ENCODE measurements at regions not wholly inside any gene's neighbourhood (a gene's known extent, or its start where the extent isn't known, plus 50 kb on each side); places are given as distances from the start of the nearest gene placed in this dataset.

DNA sequence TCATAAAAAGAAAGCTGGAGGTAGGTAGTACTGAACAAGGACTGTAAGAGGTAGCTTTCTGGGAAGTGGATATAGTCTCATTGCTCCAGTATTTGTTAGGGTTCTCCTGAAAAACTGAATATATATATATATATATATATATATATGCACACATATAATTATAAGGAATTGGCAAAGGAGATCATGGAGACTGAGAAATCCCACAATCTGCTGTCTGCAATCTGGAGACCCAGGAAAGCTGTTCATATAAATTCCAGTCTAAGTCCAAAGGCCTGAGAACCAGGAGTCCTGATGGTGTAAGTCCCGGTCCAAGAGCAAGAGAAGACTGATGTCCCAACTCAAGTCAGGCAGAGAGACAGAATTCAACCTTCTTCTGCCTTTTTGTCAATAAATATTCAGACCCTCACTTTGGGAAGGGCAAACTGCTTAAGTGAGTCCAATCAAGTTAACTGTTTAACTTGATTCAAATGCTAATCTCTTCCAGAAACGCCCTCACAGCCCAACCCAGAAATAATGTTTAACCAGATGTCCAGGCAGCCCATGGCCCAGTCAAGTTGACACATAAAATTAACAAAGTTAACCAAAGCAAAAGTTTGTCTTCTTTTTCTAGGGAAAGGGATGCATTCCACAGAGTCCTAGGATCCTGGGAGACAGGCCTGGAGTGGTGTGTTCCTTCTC, 225.3 kb upstream of the KAZN start:
- Histone ChIP-seq H3K4me1 (ENCODE audit: insufficient read depth) (peaks cover 3% of the 10 kb centered on the region), H3K27me3 (peaks cover 6% of the 10 kb centered on the region)

DNA sequence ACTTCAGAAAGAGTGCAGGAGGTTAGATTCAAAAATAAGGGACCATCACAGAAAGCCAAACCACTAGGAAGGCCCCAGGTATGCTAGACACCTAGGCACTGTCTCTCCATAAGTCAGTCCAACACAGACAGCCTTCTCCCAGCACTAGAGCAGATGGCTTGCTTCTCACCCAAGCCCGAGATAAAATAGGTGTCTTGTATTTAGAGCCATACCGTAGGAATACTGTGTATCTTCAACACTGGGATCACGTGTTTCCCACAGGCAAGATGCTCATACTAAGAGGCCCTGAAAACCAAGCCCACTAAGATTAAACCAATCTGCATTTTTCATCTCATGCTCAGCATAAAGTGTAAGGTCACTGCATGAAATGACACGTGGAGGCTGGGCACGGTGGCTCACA, 223.3 kb upstream of the KAZN start:
- Histone ChIP-seq H2AFZ (no peak overlapping the region), H3K27ac (no peak overlapping the region), H3K4me2 (no peak overlapping the region), H3K4me1 (ENCODE audit: insufficient read depth) (no peaks in the 10 kb centered on the region), H3K27me3 (no peaks in the 10 kb centered on the region), H3K79me2 (no peaks in the 10 kb centered on the region), H4K20me1 (ENCODE audit: insufficient read depth, poor library complexity, severe bottlenecking) (no peaks in the 10 kb centered on the region), H3K36me3 (replicated peaks; ENCODE audit: insufficient read depth, low read depth) (no peaks in the 10 kb centered on the region), H3K9me3 (ENCODE audit: low read depth) (no peaks in the 10 kb centered on the region), H3K4me3 (no peak overlapping the region), H3K9me2 (replicated peaks; ENCODE audit: insufficient read depth) (no peaks in the 10 kb centered on the region)
- no peak for DNase-seq (ENCODE audit: low spot score)
- TF ChIP-seq, protein P1, sequence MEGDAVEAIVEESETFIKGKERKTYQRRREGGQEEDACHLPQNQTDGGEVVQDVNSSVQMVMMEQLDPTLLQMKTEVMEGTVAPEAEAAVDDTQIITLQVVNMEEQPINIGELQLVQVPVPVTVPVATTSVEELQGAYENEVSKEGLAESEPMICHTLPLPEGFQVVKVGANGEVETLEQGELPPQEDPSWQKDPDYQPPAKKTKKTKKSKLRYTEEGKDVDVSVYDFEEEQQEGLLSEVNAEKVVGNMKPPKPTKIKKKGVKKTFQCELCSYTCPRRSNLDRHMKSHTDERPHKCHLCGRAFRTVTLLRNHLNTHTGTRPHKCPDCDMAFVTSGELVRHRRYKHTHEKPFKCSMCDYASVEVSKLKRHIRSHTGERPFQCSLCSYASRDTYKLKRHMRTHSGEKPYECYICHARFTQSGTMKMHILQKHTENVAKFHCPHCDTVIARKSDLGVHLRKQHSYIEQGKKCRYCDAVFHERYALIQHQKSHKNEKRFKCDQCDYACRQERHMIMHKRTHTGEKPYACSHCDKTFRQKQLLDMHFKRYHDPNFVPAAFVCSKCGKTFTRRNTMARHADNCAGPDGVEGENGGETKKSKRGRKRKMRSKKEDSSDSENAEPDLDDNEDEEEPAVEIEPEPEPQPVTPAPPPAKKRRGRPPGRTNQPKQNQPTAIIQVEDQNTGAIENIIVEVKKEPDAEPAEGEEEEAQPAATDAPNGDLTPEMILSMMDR (IDR thresholded peaks at IDR 0.05; ENCODE audit: poor library complexity), result no peak
- TF ChIP-seq EZH2 (IDR thresholded peaks at IDR 0.05; ENCODE audit: borderline replicate concordance) (no peak), EZH2phosphoT487 (IDR thresholded peaks at IDR 0.05; ENCODE audit: low read depth, severe bottlenecking, unreplicated experiment) (no peak)
- WGBS (ENCODE audit: low lambda C conversion rate, missing lambda C conversion rate), result 98% methylated on average over 5 of the region's 5 CpGs

More for the DNA sequence above, 225.3 kb upstream of the KAZN start:
- Histone ChIP-seq H3K4me2 (no peak overlapping the region), H3K9me3 (ENCODE audit: low read depth) (no peaks in the 10 kb centered on the region), H4K20me1 (ENCODE audit: insufficient read depth, poor library complexity, severe bottlenecking) (no peaks in the 10 kb centered on the region), H3K4me3 (no peak overlapping the region), H3K79me2 (no peaks in the 10 kb centered on the region), H2AFZ (no peak overlapping the region), H3K36me3 (replicated peaks; ENCODE audit: insufficient read depth, low read depth) (no peaks in the 10 kb centered on the region), H3K9me2 (replicated peaks; ENCODE audit: insufficient read depth) (no peaks in the 10 kb centered on the region), H3K27ac (no peak overlapping the region)
- DNase-seq (ENCODE audit: low spot score), result no peak
- 63% methylated on average over 2 of the region's 2 CpGs for WGBS (ENCODE audit: low lambda C conversion rate, missing lambda C conversion rate)
- TF ChIP-seq EZH2 (IDR thresholded peaks at IDR 0.05; ENCODE audit: borderline replicate concordance), result no peak
- TF ChIP-seq EZH2phosphoT487 (IDR thresholded peaks at IDR 0.05; ENCODE audit: low read depth, severe bottlenecking, unreplicated experiment), result no peak
- TF ChIP-seq, protein P1 (IDR thresholded peaks at IDR 0.05; ENCODE audit: poor library complexity), result no peak

DNA sequence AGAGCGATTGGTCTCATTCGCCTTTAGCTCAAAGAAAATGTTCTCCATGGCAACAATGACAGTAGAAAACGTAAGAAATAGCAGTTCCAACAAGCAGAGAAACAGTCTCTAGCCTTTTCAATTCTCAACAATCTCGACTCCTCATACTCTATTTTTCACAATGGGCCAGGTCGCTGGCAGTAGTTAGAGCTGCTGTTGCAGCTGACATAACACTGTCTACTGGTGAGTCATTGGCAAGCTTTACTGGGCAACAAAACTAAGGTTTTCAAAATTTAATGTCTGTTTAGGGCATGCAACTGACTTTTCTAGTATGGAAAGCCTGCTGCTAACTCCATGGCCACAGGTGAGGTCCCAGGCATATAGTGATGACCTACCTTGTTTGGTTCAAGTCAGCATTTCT, 221.1 kb upstream of the KAZN start:
- Histone ChIP-seq H4K20me1 (ENCODE audit: insufficient read depth, poor library complexity, severe bottlenecking) (no peaks in the 10 kb centered on the region), H3K4me2 (no peak overlapping the region), H2AFZ (no peak overlapping the region)

More for the DNA sequence above, 221.1 kb upstream of the KAZN start:
- Histone ChIP-seq H3K9me3 (ENCODE audit: low read depth) (no peaks in the 10 kb centered on the region), H3K27ac (no peak overlapping the region), H3K9me2 (replicated peaks; ENCODE audit: insufficient read depth) (no peaks in the 10 kb centered on the region), H3K79me2 (no peaks in the 10 kb centered on the region), H3K4me1 (ENCODE audit: insufficient read depth) (no peaks in the 10 kb centered on the region), H3K4me3 (no peak overlapping the region), H3K27me3 (no peaks in the 10 kb centered on the region), H3K36me3 (replicated peaks; ENCODE audit: insufficient read depth, low read depth) (no peaks in the 10 kb centered on the region)
- no peak for DNase-seq (ENCODE audit: low spot score)
- WGBS (ENCODE audit: low lambda C conversion rate, missing lambda C conversion rate), result 90% methylated on average over 5 of the region's 5 CpGs
- no peak for TF ChIP-seq EZH2phosphoT487 (IDR thresholded peaks at IDR 0.05; ENCODE audit: low read depth, severe bottlenecking, unreplicated experiment)
- no peak for TF ChIP-seq EZH2 (IDR thresholded peaks at IDR 0.05; ENCODE audit: borderline replicate concordance)
- TF ChIP-seq, protein P1 (IDR thresholded peaks at IDR 0.05; ENCODE audit: poor library complexity), result no peak

All from hepatocyte (in vitro differentiated cells).